Effector CD8-positive, alpha-beta T cell (primary cell): ENCODE measurements at regions not wholly inside any gene's neighbourhood (a gene's known extent, or its start where the extent isn't known, plus 50 kb on each side); places are given as distances from the start of the nearest gene placed in this dataset.

ENCODE experiments used
- DNase-seq: peaks from one replicate; lab custom pipeline; 2025; lab: John Stamatoyannopoulos, UW

DNA sequence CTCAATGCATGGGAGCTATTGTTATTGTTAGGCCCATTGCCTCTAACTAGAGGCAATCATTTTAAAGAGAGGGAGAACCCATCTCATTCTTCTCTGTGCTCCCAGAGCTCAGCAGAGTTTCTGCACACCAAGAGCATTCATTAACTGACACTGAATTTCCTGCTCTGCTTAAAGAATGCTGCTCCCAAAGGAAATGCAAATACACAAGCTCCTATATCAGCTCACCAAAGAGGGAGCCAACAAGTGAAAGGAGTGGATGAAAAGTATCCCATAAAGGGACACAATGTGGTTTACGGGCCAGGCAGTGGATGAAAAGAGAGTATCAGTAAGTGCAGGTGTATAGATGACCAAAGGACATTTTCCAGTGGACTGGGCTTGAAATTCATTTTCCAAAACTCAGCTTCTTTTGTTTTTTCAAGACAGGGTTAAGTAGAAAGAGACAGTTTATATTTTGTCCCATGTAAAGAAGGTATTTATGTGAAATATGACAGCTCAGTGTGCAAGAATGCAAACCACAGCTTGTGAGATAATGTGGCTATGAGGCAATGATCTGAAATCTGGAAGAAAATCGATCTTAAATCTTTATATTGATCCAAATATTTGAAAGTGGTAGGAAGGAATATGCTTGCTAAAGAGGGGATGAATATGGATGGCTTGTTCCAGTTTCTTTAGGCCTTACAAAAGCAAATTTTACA lies 207.7 kb upstream of the CAMK1G start:
- no peak for DNase-seq

GRCh38 chr1:209376774-209377173 lies 206.7 kb upstream of the CAMK1G start:
- no peak for DNase-seq

DNA sequence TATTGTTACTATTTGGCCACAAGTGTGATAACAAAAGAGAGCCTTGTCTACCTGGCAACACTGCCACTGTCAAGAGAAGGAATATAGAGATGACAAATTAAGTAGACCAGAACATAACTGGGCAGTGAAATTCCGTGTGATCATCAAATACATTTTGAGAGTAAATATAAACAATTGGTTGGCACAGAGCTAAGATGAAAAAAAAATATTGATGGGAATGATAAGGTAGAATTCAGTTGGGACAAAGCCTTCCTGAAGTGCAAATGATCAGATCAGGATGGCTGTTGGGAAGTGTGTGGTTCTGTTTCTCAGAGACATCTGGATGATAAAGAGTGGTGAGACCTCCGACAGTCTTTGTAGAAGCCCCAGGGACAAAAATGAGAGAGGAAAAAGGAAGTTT lies 205.5 kb upstream of the CAMK1G start:
- DNase-seq, result no peak

- no peak for DNase-seq
These were observed 204.2 kb upstream of the CAMK1G start for GRCh38 chr1:209379280-209379679.

- DNase-seq, result no peak
These were observed 203.1 kb upstream of the CAMK1G start for GRCh38 chr1:209380420-209380819.

- no peak for DNase-seq
These were observed 201.0 kb upstream of the CAMK1G start for GRCh38 chr1:209382231-209383100.

DNA sequence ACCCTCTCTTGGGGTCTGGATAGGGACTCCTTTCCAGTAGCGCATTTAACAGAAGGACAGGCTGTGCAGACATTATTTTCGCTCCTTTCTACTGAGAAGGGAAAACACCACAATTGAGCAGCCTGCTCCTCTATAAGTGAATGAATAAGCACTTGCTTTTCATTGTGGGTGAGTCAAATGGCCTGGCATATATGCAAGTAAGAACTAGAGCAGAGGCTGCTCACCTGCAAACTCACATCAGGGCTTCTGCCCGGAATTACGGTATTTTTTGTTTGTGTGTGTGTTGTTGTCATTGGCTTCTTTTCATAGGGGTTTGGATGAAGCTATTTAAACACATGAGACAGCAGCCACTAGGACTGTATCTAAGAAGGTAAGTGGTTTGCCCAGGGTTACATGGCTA lies 200.1 kb upstream of the CAMK1G start:
- DNase-seq, result no peak

DNA sequence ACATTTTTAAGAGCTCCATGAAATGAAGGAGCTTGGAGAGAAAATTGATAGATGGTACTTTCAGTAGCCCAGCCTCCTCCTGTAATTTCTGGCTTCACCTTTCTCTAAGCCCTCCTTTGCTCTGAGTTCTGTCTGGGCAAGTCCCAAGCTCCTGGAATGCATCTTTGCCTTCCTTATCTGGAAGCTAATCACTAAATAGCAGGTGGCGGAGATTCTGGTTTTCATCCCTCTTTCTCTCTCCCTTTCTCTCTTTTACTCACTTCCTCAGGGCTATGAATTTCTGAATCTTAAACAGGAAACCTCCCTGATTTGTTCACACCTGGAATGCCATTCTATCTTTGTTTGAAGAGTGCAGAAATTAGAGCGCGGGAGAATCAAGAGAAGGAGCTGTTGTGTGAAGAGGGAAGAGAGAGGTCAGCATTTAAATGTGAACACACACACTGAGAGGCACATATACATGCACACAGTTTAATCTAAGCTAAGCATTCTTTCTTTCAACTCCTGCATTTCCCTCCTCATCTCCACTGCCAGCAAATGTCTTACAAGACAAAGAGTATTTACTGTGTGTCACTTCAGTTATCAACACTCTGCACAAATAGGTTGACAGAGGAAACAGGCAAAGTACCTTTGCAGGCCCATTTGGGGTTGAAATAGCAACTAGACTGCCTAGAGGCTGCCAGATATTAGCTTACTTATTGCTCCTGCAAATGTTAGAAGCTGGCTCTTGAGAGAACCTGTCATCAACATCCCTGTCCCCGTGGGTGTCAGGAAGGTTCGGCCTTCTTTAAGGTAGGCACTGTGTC lies 199.4 kb upstream of the CAMK1G start:
- no peak for DNase-seq

- DNase-seq, result no peak
These were observed 198.6 kb upstream of the CAMK1G start for GRCh38 chr1:209384710-209385550.

DNA sequence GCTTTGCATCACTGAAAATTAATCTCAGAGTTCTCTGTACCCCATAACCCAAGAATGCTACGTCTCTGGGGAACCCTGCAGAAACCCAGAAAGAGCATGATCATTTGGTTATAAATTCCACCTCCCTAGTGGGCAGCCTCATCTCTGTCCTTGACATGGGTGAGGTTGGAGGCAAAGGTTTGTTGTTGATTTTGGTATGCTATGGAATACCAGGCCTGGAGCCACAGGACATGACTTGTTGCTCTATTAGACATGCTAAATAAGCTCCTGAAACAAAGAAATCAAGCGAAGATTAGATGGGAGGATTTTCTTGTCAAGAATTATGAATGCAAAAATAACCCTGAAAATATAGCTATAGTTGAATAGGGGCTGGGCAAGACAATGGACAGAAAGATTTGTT lies 197.4 kb upstream of the CAMK1G start:
- no peak for DNase-seq

GRCh38 chr1:209387271-209387968 lies 196.1 kb upstream of the CAMK1G start:
- DNase-seq, result no peak

- no peak for DNase-seq
These were observed 195.6 kb upstream of the CAMK1G start for GRCh38 chr1:209387969-209388329.

DNA sequence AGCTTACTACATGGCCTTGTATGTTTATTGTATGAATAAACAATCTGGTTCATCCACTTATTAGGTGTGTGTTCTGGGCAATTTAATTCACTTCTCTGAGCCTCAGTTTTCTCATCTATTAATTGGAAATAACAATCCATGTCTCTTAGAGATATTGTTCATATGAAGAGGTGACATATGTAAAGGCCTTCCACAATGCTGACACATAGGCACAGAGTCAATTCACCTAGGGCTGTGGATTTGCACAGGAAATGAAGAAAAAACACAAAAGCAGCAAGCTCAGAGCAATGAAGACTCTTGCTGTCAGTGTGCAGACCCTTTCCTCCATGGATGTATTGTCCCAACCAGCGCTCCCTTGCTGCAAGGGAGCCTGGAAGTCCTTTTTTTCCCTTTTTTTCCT lies 195.2 kb upstream of the CAMK1G start:
- no peak for DNase-seq

DNA sequence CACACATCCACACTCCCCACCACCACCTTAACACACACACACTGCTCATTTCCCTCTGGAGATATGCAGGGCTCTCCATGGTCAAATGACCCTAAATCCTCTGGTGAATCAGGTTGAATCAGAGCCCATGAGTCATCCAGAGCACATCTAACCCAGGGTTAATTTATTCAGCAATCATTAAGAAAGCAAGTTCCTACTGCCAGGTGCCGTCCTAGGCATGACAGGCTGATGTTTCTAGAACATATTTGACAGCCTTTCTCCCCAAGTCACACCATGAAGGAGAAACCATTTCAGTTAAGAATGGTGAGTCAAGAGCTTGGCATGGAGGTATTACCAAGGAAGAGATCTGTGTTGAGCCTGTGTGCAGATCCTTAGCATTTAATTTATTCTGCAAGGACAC lies 194.3 kb upstream of the CAMK1G start:
- no peak for DNase-seq

DNA sequence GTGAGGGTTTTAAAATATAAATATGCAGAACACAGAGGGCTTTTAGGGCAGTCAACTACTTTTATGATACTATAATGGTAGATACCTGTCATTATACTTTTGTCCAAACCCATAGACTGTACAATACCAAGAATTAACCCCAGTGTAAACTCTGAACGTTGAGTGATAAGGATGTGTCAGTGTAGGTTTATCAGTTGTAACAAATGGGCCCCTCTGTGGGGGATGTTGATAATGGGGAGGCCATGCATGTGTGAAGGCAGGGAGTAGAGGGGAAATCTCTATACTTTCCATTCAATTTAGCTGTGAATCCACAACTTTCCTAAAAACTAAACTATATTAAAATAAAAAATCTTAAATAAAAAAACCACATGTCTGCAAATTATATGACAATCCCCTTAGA lies 193.5 kb upstream of the CAMK1G start:
- DNase-seq, result no peak

GRCh38 chr1:209390764-209391163 lies 192.8 kb upstream of the CAMK1G start:
- DNase-seq, result no peak

GRCh38 chr1:209391792-209392191 lies 191.7 kb upstream of the CAMK1G start:
- no peak for DNase-seq

- no peak for DNase-seq
These were observed 188.3 kb upstream of the CAMK1G start for GRCh38 chr1:209395169-209395568.

GRCh38 chr1:209397371-209397770 lies 186.1 kb upstream of the CAMK1G start:
- no peak for DNase-seq

DNA sequence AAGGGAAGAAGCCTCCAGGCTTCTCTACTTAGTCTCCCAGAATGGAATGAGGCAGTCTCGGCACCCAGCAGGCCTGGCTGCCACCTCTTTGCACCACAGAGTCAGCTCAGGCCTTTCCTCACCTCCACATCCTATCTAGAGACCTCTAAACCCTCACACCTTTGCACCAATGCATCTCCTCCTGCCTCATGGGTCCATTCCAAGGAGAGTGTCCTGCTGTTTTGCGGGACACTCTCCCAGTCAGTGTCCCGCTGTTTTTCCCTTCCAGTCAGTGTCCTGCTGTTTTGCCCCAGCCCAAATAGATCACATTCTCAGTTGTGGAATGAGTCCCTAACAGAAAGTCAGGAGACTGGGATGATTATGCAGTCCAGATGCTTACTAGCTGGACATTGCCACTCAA lies 185.6 kb upstream of the CAMK1G start:
- DNase-seq, result no peak

DNA sequence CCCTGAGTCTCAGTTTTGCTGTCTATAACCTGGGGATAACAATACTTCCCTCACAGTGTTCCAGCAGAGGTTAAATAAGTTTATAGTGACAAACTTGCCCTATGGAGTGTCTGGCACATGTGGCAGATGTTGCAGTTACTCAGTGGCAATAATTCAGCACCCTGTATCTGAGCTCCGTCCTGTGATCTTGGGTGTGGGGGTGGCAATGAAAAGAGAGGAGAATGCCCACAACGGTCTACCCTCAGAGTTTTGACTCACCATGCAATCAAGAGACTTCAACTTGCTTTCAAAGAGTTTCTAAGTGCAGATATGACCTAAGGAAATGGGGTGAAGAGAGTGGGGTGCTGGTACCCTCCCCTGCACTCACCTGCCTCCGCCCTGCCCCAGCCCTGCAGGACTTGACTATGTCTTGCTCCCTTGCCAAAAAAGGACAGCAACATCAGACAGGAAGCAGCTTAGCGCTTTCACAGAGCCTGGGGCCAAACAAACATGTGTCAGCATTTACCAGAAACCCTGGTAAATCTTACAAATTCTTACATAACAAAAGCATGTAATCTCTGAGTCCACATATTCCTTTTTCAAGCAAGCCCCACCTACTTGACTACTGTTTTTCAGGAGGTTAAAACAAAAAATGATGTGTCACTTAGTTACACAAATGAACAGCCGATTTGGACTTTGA lies 185.1 kb upstream of the CAMK1G start:
- DNase-seq, result no peak
